Gastrocnemius medialis (tissue), 4 donors: ENCODE measurements at regions not wholly inside any gene's neighbourhood (a gene's known extent, or its start where the extent isn't known, plus 50 kb on each side); places are given as distances from the start of the nearest gene placed in this dataset.

ENCODE experiments used
- POLR2A ChIP-seq, 2 donors: fragments of 450-650 bp; IDR thresholded peaks; one replicate each; pipeline ENCODE4 v1.6.1; 2017; ENCODE audit warnings: antibody characterized with exemption in 2 of 2, mild to moderate bottlenecking in 2 of 2, moderate library complexity in 2 of 2
- TF ChIP-seq, protein P1 (sequence below), 5 experiments: fragments of 450-650 bp in 3 of 5; fragments of 200-600 bp in 2 of 5; sonication (generic) in 2 of 5; IDR thresholded peaks in 4 of 5; conservative IDR thresholded peaks in 1 of 5; 1 replicate in 4 of 5; 2 replicates in 1 of 5; pipeline ENCODE4 v1.5.1; 2016 to 2019; ENCODE audit warnings: antibody characterized with exemption in 5 of 5, mild to moderate bottlenecking in 3 of 5, moderate library complexity in 3 of 5

DNA sequence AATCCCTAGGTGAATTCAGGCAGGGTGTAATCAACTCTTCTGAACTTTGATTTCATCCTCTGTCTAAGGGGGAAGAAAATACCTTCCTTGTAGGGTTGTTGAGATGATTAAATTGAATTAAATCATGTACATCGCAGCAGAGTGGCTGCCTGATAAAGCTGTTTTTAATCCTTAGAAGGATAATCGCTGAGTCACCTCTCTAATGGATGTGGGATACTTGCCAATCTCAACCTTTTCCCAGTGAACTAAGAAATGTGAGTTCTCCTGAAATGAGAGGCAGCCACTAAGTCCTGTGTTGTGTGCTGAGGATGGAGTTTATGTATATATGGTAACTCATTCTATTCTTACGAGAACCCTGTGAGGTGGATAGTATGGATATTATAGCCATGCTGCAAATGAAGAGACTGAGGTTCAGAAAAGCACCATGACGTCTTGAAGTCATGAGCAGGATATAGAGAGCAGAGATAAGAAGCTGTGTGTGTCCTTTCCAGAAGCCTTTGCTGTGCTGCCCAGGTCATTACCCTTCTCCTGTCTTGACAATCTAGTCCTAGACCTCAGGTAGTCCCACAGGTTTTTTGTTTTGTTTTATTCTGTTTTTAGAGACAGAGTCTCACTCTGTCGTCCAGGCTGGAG, 93.3 kb downstream of the HNRNPLL start:
- TF ChIP-seq POLR2A (IDR thresholded peaks at IDR 0.05) = no peak
- TF ChIP-seq, protein P1, sequence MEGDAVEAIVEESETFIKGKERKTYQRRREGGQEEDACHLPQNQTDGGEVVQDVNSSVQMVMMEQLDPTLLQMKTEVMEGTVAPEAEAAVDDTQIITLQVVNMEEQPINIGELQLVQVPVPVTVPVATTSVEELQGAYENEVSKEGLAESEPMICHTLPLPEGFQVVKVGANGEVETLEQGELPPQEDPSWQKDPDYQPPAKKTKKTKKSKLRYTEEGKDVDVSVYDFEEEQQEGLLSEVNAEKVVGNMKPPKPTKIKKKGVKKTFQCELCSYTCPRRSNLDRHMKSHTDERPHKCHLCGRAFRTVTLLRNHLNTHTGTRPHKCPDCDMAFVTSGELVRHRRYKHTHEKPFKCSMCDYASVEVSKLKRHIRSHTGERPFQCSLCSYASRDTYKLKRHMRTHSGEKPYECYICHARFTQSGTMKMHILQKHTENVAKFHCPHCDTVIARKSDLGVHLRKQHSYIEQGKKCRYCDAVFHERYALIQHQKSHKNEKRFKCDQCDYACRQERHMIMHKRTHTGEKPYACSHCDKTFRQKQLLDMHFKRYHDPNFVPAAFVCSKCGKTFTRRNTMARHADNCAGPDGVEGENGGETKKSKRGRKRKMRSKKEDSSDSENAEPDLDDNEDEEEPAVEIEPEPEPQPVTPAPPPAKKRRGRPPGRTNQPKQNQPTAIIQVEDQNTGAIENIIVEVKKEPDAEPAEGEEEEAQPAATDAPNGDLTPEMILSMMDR (IDR thresholded peaks at IDR 0.05 in 4 of 5, conservative IDR thresholded peaks at IDR 0.05 in 1 of 5) = no peak
